HCT116 (cell line): ENCODE measurements at regions not wholly inside any gene's neighbourhood (a gene's known extent, or its start where the extent isn't known, plus 50 kb on each side); places are given as distances from the start of the nearest gene placed in this dataset.

Experiments
- ATAC-seq: fragments of 200-7000 bp; cut with Tn5 transposase; 2 replicates; pipeline ENCODE4 v1.9.1; 2020; ENCODE audit warnings: mild to moderate bottlenecking, moderate library complexity
- BruUV-seq: library from RNA; stranded (reverse); fragments of 400-500 nt; replicated peaks from 2 replicates; lab custom pipeline; 2021; lab: Mats Ljungman, UMichigan
- CTCF ChIA-PET: fragments of 300-600 bp; sonication (Branson Sonifier 250); formaldehyde crosslinking; loops from one replicate; lab custom pipeline; 2021; ENCODE audit warnings: antibody characterized with exemption; lab: Charles Lee
- POLR2A ChIA-PET: fragments of 300-600, 350-600 bp; sonication (Branson Sonifier 250); formaldehyde crosslinking; loops from one replicate; lab custom pipeline; 2021; ENCODE audit warnings: antibody characterized with exemption; lab: Charles Lee
- RAD21 ChIA-PET, 2 experiments: fragments of 300-600 bp; sonication (Branson Sonifier 250); formaldehyde crosslinking; loops; one replicate each; lab custom pipeline; 2023; ENCODE audit warnings: low total read pairs in 2 of 2; ENCODE audit not compliant: uncharacterized antibody in 2 of 2, unreplicated experiment in 2 of 2, low non-redundant PET in 1 of 2; lab: Charles Lee
- DNase-seq: peaks from one replicate; pipeline ENCODE4 v3.0.0-alpha.2; 2010; ENCODE audit warnings: low read depth, low spot score
- H2AFZ ChIP-seq: fragments of 200-600 bp; shearing (Covaris generic), sonication (generic); 2 replicates; pipeline ENCODE4 v1.6.1; 2017; ENCODE audit warnings: low read depth, mixed run types, mixed read lengths, antibody characterized with exemption, low read length; ENCODE audit not compliant: poor library complexity, severe bottlenecking
- H3K27ac ChIP-seq: 2 replicates; pipeline ENCODE4 v1.5.1; 2012; ENCODE audit warnings: low read depth, low read length
- H3K27me3 ChIP-seq: fragments of 200-600 bp; sonication (generic); 2 replicates; pipeline ENCODE4 v1.6.1; 2016; ENCODE audit warnings: mixed run types, low read length, mixed read lengths; ENCODE audit not compliant: insufficient read depth
- H3K36me3 ChIP-seq, 2 experiments: fragments of 200-500 bp in 1 of 2; fragments of 200-600 bp in 1 of 2; sonication (Bioruptor generic) in 1 of 2; sonication (generic) in 1 of 2; 2 replicates each; pipeline versions ENCODE4 v1.5.1 to v1.6.1; 2014 to 2016; ENCODE audit warnings: low read length in 2 of 2, inconsistent platforms in 1 of 2, mixed read lengths in 1 of 2, mixed run types in 1 of 2; ENCODE audit not compliant: insufficient read depth in 2 of 2, control insufficient read depth in 1 of 2
- H3K4me1 ChIP-seq, 2 experiments: fragments of 200-600 bp in 1 of 2; sonication (generic) in 1 of 2; 2 replicates each; pipeline versions ENCODE4 v1.5.1 to v1.6.1; 2012 to 2017; ENCODE audit warnings: low read length in 2 of 2, inconsistent platforms in 1 of 2, mild to moderate bottlenecking in 1 of 2, mixed read lengths in 1 of 2, mixed run types in 1 of 2, moderate library complexity in 1 of 2; ENCODE audit not compliant: insufficient read depth in 2 of 2, control insufficient read depth in 1 of 2
- H3K4me2 ChIP-seq: fragments of 200-600 bp; sonication (generic); 2 replicates; pipeline ENCODE4 v1.6.1; 2017; ENCODE audit warnings: mixed run types, low read length, mixed read lengths
- H3K4me3 ChIP-seq, 2 experiments: fragments of 200-600 bp in 1 of 2; sonication (generic) in 1 of 2; replicated peaks in 1 of 2; 2 replicates each; pipeline ENCODE4 v1.5.1; 2011 to 2016; ENCODE audit warnings: low read length in 2 of 2, control low read depth in 1 of 2, low read depth in 1 of 2, mild to moderate bottlenecking in 1 of 2, mixed read lengths in 1 of 2, mixed run types in 1 of 2
- H3K79me2 ChIP-seq: fragments of 200-600 bp; sonication (generic); 2 replicates; pipeline ENCODE4 v1.6.1; 2017; ENCODE audit warnings: mild to moderate bottlenecking, mixed run types, low read length, moderate library complexity, mixed read lengths; ENCODE audit not compliant: insufficient read depth
- H3K9ac ChIP-seq: fragments of 200-600 bp; sonication (generic); 2 replicates; pipeline ENCODE4 v1.6.1; 2016; ENCODE audit warnings: low read length, mixed read lengths
- H3K9me2 ChIP-seq: fragments of 200-600 bp; sonication (generic), shearing (Covaris generic); 2 replicates; pipeline ENCODE4 v1.6.1; 2017; ENCODE audit warnings: mixed run types, mild to moderate bottlenecking, moderate library complexity; ENCODE audit not compliant: insufficient read depth
- H3K9me3 ChIP-seq, 2 experiments: fragments of 200-500 bp in 1 of 2; fragments of 200-600 bp in 1 of 2; sonication (Bioruptor generic) in 1 of 2; sonication (generic) in 1 of 2; 2 replicates each; pipeline ENCODE4 v1.6.1; 2014 to 2017; ENCODE audit warnings: low read length in 2 of 2, mixed read lengths in 2 of 2, inconsistent platforms in 1 of 2, low read depth in 1 of 2, mild to moderate bottlenecking in 1 of 2, mixed run types in 1 of 2, moderate library complexity in 1 of 2; ENCODE audit not compliant: control insufficient read depth in 1 of 2, insufficient read depth in 1 of 2
- H4K20me1 ChIP-seq: fragments of 200-600 bp; sonication (generic), shearing (Covaris generic); 2 replicates; pipeline ENCODE4 v1.6.1; 2017; ENCODE audit warnings: mixed run types, mild to moderate bottlenecking, moderate library complexity; ENCODE audit not compliant: insufficient read depth
- EGR1 ChIP-seq: IDR thresholded peaks from 2 replicates; pipeline ENCODE4 v1.6.1; 2012; ENCODE audit warnings: low read depth
- EZH2 ChIP-seq: fragments of 200-600 bp; sonication (generic); IDR thresholded peaks from 2 replicates; pipeline ENCODE4 v1.6.1; 2017; ENCODE audit warnings: antibody characterized with exemption, mixed run types
- EZH2phosphoT487 ChIP-seq: fragments of 200-600 bp; IDR thresholded peaks from 2 replicates; pipeline ENCODE4 v1.6.1; 2018; ENCODE audit warnings: antibody characterized with exemption, borderline replicate concordance
- SIN3A ChIP-seq: IDR thresholded peaks from 2 replicates; pipeline ENCODE4 v1.6.1; 2012; ENCODE audit warnings: low read depth
- YY1 ChIP-seq: IDR thresholded peaks from 2 replicates; pipeline ENCODE4 v1.6.1; 2011; ENCODE audit warnings: low read length, low read depth, moderate library complexity, mild to moderate bottlenecking; ENCODE audit not compliant: insufficient replicate concordance; ENCODE audit errors: extremely low read depth
- intact Hi-C: fragments of 100-400 bp; cut with micrococcal nuclease; formaldehyde crosslinking; loops from 2 replicates; pipeline ENCODE4 v1.10.0; 2022
- TF ChIP-seq, protein P1 (sequence below): IDR thresholded peaks from 2 replicates; pipeline ENCODE4 v1.6.1; 2012; ENCODE audit warnings: low read depth
- TF ChIP-seq, protein P2 (sequence below): IDR thresholded peaks from 2 replicates; pipeline ENCODE4 v1.6.1; 2012

DNA sequence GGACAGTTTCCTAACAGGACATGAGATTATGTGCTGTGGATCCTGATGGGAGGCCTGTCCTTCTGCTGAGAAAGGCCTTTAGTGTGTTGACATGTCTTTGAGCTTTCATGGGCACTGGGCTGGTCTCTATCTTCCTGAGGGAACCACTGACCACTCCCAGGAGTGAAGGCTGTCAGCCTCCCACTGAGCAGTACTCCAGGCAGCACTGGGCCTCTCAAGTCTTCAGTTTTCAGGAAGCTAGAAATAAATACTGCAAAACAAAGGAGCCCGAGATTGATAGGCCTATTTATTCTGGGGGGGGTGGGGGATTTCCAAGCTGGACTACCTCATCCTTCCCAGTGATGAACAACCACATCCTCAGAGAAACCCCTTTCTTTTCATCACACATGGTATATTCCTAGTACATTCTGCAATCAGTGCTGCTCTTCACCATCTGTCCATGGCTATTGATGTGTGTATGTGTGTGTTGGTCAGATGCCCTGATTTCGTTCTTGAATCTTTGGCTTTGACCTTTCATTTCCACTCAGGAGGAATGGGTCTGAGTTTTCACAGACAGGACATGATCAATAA, 180.9 kb upstream of the SPTLC3 start:
- Histone ChIP-seq H2AFZ (no peak overlapping the region), H3K36me3 (no peaks in the 10 kb centered on the region), H3K27ac (no peak overlapping the region), H3K27me3 (no peaks in the 10 kb centered on the region), H3K79me2 (no peaks in the 10 kb centered on the region), H3K9me3 (peaks cover 0 to 7% of the 10 kb centered on the region in 2 experiments; a peak in 2 of 4 replicates), H3K9ac (no peak overlapping the region), H3K4me2 (no peak overlapping the region), H3K9me2 (no peaks in the 10 kb centered on the region), H4K20me1 (no peaks in the 10 kb centered on the region), H3K4me1 (no peaks in the 10 kb centered on the region), H3K4me3 (no peak overlapping the region)
- TF ChIP-seq, protein P1, sequence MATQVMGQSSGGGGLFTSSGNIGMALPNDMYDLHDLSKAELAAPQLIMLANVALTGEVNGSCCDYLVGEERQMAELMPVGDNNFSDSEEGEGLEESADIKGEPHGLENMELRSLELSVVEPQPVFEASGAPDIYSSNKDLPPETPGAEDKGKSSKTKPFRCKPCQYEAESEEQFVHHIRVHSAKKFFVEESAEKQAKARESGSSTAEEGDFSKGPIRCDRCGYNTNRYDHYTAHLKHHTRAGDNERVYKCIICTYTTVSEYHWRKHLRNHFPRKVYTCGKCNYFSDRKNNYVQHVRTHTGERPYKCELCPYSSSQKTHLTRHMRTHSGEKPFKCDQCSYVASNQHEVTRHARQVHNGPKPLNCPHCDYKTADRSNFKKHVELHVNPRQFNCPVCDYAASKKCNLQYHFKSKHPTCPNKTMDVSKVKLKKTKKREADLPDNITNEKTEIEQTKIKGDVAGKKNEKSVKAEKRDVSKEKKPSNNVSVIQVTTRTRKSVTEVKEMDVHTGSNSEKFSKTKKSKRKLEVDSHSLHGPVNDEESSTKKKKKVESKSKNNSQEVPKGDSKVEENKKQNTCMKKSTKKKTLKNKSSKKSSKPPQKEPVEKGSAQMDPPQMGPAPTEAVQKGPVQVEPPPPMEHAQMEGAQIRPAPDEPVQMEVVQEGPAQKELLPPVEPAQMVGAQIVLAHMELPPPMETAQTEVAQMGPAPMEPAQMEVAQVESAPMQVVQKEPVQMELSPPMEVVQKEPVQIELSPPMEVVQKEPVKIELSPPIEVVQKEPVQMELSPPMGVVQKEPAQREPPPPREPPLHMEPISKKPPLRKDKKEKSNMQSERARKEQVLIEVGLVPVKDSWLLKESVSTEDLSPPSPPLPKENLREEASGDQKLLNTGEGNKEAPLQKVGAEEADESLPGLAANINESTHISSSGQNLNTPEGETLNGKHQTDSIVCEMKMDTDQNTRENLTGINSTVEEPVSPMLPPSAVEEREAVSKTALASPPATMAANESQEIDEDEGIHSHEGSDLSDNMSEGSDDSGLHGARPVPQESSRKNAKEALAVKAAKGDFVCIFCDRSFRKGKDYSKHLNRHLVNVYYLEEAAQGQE = no peak
- no peak for TF ChIP-seq SIN3A
- TF ChIP-seq, protein P2, sequence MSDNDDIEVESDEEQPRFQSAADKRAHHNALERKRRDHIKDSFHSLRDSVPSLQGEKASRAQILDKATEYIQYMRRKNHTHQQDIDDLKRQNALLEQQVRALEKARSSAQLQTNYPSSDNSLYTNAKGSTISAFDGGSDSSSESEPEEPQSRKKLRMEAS = no peak
- TF ChIP-seq YY1 = no peak
- no peak for TF ChIP-seq EZH2phosphoT487
- no peak for TF ChIP-seq EGR1
- no peak for TF ChIP-seq EZH2
- intact Hi-C loops = no loop called here
- ChIA-PET CTCF (no interaction called here), POLR2A (no interaction called here), RAD21 (no interaction called here)
- DNase-seq (no peak), ATAC-seq (no peak)
- BruUV-seq = no TSS peak
